ENCODE measurements at regions not wholly inside any gene's neighbourhood (a gene's known extent, or its start where the extent isn't known, plus 50 kb on each side); places are given as distances from the start of the nearest gene placed in this dataset.
A peak's percentile ranks its signal among the peaks of the same experiment; 100 is the strongest.

GRCh38 chr14:101082436-101083384 is 179.2 kb upstream of the RTL1 start:
- 78 to 84% methylated on average over 10 of the region's 10 CpGs for WGBS, 2 donors
- H3K36me3 ChIP-seq = no peaks in the 10 kb centered on the region
- no peak for TF ChIP-seq CTCF (IDR thresholded peaks at IDR 0.05)
- intact Hi-C loops (cut with DNase I) = no loop called here
- peaks cover 0 to 24% (median 0%) of the 10 kb centered on the region in 11 donors for H3K9me3 ChIP-seq
- no peak overlapping the region for H3K27ac ChIP-seq
- no peak for ATAC-seq
- H3K4me1 ChIP-seq = peaks cover 0 to 3% (median under 1%) of the 10 kb centered on the region in 9 donors
- H3K27me3 ChIP-seq = peaks cover 4 to 55% (median 32%) of the 10 kb centered on the region in 7 donors
- DNase-seq = no peak
- no peak overlapping the region for H3K4me3 ChIP-seq

GRCh38 chr14:101083564-101084435 is 180.3 kb upstream of the RTL1 start:
- Histone ChIP-seq H3K27ac (no peak overlapping the region), H3K9me3 (peaks cover 0 to 24% (median 0%) of the 10 kb centered on the region in 11 donors), H3K36me3 (no peaks in the 10 kb centered on the region), H3K4me3 (no peak overlapping the region), H3K4me1 (no peaks in the 10 kb centered on the region), H3K27me3 (peaks cover 0 to 44% (median 21%) of the 10 kb centered on the region in 7 donors)
- 66 to 71% methylated on average over 18 of the region's 18 CpGs for WGBS, 2 donors
- TF ChIP-seq CTCF (IDR thresholded peaks at IDR 0.05) = no peak
- no peak for ATAC-seq
- intact Hi-C loops (cut with DNase I) = no loop called here
- peak in 1 of 2 donors; percentile 9 for DNase-seq

- Histone ChIP-seq H3K4me3 (no peak overlapping the region), H3K4me1 (no peaks in the 10 kb centered on the region), H3K9me3 (peaks cover 0 to 24% (median 0%) of the 10 kb centered on the region in 11 donors), H3K27me3 (peaks cover 0 to 39% (median 17%) of the 10 kb centered on the region in 7 donors), H3K27ac (no peak overlapping the region), H3K36me3 (no peaks in the 10 kb centered on the region)
- no peak for TF ChIP-seq CTCF (IDR thresholded peaks at IDR 0.05)
- WGBS, 2 donors = 91 to 92% methylated on average over 6 of the region's 6 CpGs
- no peak for ATAC-seq
- no peak for DNase-seq
- intact Hi-C loops (cut with DNase I) = no loop called here
Measured at GRCh38 chr14:101084436-101084826, 180.9 kb upstream of the RTL1 start.

GRCh38 chr14:101086926-101087325 is 183.4 kb upstream of the RTL1 start:
- H3K27me3 ChIP-seq = peaks cover 0 to 18% (median 6%) of the 10 kb centered on the region in 7 donors

More at GRCh38 chr14:101086926-101087325, 183.4 kb upstream of the RTL1 start:
- H3K4me3 ChIP-seq = no peak overlapping the region
- 70 to 87% methylated on average over 3 of the region's 3 CpGs for WGBS, 2 donors
- no peaks in the 10 kb centered on the region for H3K4me1 ChIP-seq
- peaks cover 0 to 13% (median 0%) of the 10 kb centered on the region in 11 donors for H3K9me3 ChIP-seq
- DNase-seq = no peak
- H3K36me3 ChIP-seq = no peaks in the 10 kb centered on the region
- ATAC-seq = no peak
- intact Hi-C loops (cut with DNase I) = no loop called here
- TF ChIP-seq CTCF (IDR thresholded peaks at IDR 0.05) = no peak
- no peak overlapping the region for H3K27ac ChIP-seq
